ENCODE measurements at regions not wholly inside any gene's neighbourhood (a gene's known extent, or its start where the extent isn't known, plus 50 kb on each side); places are given as distances from the start of the nearest gene placed in this dataset.
A peak's percentile ranks its signal among the peaks of the same experiment; 100 is the strongest.

GRCh38 chr4:188960411-188961093, 821.3 kb downstream of the TRIML1 start:
- no peaks in the 10 kb centered on the region for H3K4me1 ChIP-seq (ENCODE audit: low read length)
- H3K79me2 ChIP-seq (ENCODE audit: low read length): no peaks in the 10 kb centered on the region
- no peak for DNase-seq
- H3K9me2 ChIP-seq (replicated peaks; ENCODE audit: insufficient read depth, low read length): no peaks in the 10 kb centered on the region
- no peak overlapping the region for H3K4me2 ChIP-seq (ENCODE audit: low read depth, low read length)
- H3K36me3 ChIP-seq (replicated peaks; ENCODE audit: insufficient read depth, low read length): no peaks in the 10 kb centered on the region
- no peak overlapping the region for H3K4me3 ChIP-seq (ENCODE audit: low read length)
- TF ChIP-seq EZH2 (optimal IDR thresholded peaks at IDR 0.05; ENCODE audit: low read depth, low read length): no peak
- no peak for TF ChIP-seq CTCF (IDR thresholded peaks at IDR 0.05; ENCODE audit: low read length)
- TF ChIP-seq EZH2phosphoT487 (IDR thresholded peaks at IDR 0.05; ENCODE audit: low read length): no peak
- H3K27ac ChIP-seq (ENCODE audit: low read length): no peak overlapping the region
- H3K9ac ChIP-seq (ENCODE audit: low read length): no peak overlapping the region
- H3K9me3 ChIP-seq (replicated peaks; ENCODE audit: insufficient read depth, low read length): 0 out of 2 replicates have a peak, but pooled peaks cover 3% of the 10 kb centered on the region
- H4K20me1 ChIP-seq (ENCODE audit: insufficient read depth, low read length): no peaks in the 10 kb centered on the region
- H3K27me3 ChIP-seq (replicated peaks; ENCODE audit: insufficient read depth, low read length): no peaks in the 10 kb centered on the region
- no peaks in the 10 kb centered on the region for H3F3A ChIP-seq (ENCODE audit: insufficient read depth, low read length)
- no peak overlapping the region for H2AFZ ChIP-seq (ENCODE audit: low read length)

- Histone ChIP-seq H3K4me1 (ENCODE audit: low read length) (peaks cover 9% of the 10 kb centered on the region), H3F3A (ENCODE audit: insufficient read depth, low read length) (peaks cover 9% of the 10 kb centered on the region), H3K9me3 (replicated peaks; ENCODE audit: insufficient read depth, low read length) (no peaks in the 10 kb centered on the region), H3K9me2 (replicated peaks; ENCODE audit: insufficient read depth, low read length) (no peaks in the 10 kb centered on the region), H3K4me2 (ENCODE audit: low read depth, low read length) (no peak overlapping the region), H2AFZ (ENCODE audit: low read length) (no peak overlapping the region), H3K4me3 (ENCODE audit: low read length) (no peak overlapping the region), H4K20me1 (ENCODE audit: insufficient read depth, low read length) (no peaks in the 10 kb centered on the region), H3K9ac (ENCODE audit: low read length) (no peak overlapping the region), H3K27ac (ENCODE audit: low read length) (no peak overlapping the region), H3K27me3 (replicated peaks; ENCODE audit: insufficient read depth, low read length) (no peaks in the 10 kb centered on the region), H3K36me3 (replicated peaks; ENCODE audit: insufficient read depth, low read length) (no peaks in the 10 kb centered on the region), H3K79me2 (ENCODE audit: low read length) (no peaks in the 10 kb centered on the region)
- peak; percentile 61 for DNase-seq
- peak; percentile 52 for TF ChIP-seq CTCF (IDR thresholded peaks at IDR 0.05; ENCODE audit: low read length)
- no peak for TF ChIP-seq EZH2 (optimal IDR thresholded peaks at IDR 0.05; ENCODE audit: low read depth, low read length)
- TF ChIP-seq EZH2phosphoT487 (IDR thresholded peaks at IDR 0.05; ENCODE audit: low read length): no peak
Observed at GRCh38 chr4:188971125-188971524, 831.9 kb downstream of the TRIML1 start.

- H3F3A ChIP-seq (ENCODE audit: insufficient read depth, low read length): peaks cover 38% of the 10 kb centered on the region
- H3K27ac ChIP-seq (ENCODE audit: low read length): peak overlapping the region; percentile 92; the same call in 1 of the 2 replicates
- H4K20me1 ChIP-seq (ENCODE audit: insufficient read depth, low read length): no peaks in the 10 kb centered on the region
- H3K79me2 ChIP-seq (ENCODE audit: low read length): no peaks in the 10 kb centered on the region
- H3K4me2 ChIP-seq (ENCODE audit: low read depth, low read length): 0 out of 2 replicates have a peak overlapping the region, but pooled peaks have one; percentile 57
- no peak overlapping the region for H2AFZ ChIP-seq (ENCODE audit: low read length)
- no peaks in the 10 kb centered on the region for H3K27me3 ChIP-seq (replicated peaks; ENCODE audit: insufficient read depth, low read length)
- H3K9ac ChIP-seq (ENCODE audit: low read length): no peak overlapping the region
- TF ChIP-seq CTCF (IDR thresholded peaks at IDR 0.05; ENCODE audit: low read length): no peak
- no peak for TF ChIP-seq EZH2 (optimal IDR thresholded peaks at IDR 0.05; ENCODE audit: low read depth, low read length)
- TF ChIP-seq EZH2phosphoT487 (IDR thresholded peaks at IDR 0.05; ENCODE audit: low read length): no peak
- H3K4me3 ChIP-seq (ENCODE audit: low read length): no peak overlapping the region
- H3K9me3 ChIP-seq (replicated peaks; ENCODE audit: insufficient read depth, low read length): no peaks in the 10 kb centered on the region
- DNase-seq: no peak
- no peaks in the 10 kb centered on the region for H3K36me3 ChIP-seq (replicated peaks; ENCODE audit: insufficient read depth, low read length)
- no peaks in the 10 kb centered on the region for H3K9me2 ChIP-seq (replicated peaks; ENCODE audit: insufficient read depth, low read length)
- H3K4me1 ChIP-seq (ENCODE audit: low read length): peaks cover 43% of the 10 kb centered on the region
Observed at GRCh38 chr4:188975271-188975670, 836.0 kb downstream of the TRIML1 start.
